HG03159 (cell line): ENCODE measurements at regions not wholly inside any gene's neighbourhood (a gene's known extent, or its start where the extent isn't known, plus 50 kb on each side); places are given as distances from the start of the nearest gene placed in this dataset.
A peak's percentile ranks its signal among the peaks of the same experiment; 100 is the strongest.
"Not testable (repeated sequence)": the region's sequence is repeated elsewhere in the genome, so short reads cannot be mapped to it uniquely, and the experiment has no call there.

Experiments
- ATAC-seq: cut with Tn5 transposase; IDR thresholded peaks from one replicate; pipeline ENCODE4 v1.9.1; 2021; ENCODE audit warnings: mild to moderate bottlenecking, moderate library complexity; ENCODE audit not compliant: unreplicated experiment

GRCh38 chr11:60592601-60593000 lies 77.4 kb downstream of the MS4A13 start:
- no peak for ATAC-seq

- no peak for ATAC-seq
Measured at GRCh38 chr11:60594998-60595642, 79.9 kb downstream of the MS4A13 start.

GRCh38 chr11:60607483-60607882 lies 91.9 kb upstream of the MS4A8 start:
- ATAC-seq, result no peak

GRCh38 chr11:60609632-60610031 lies 89.8 kb upstream of the MS4A8 start:
- ATAC-seq, result no peak

GRCh38 chr11:60610702-60611101 lies 88.7 kb upstream of the MS4A8 start:
- no peak for ATAC-seq

- no peak for ATAC-seq
Measured at GRCh38 chr11:60615497-60615896, 83.9 kb upstream of the MS4A8 start.

- ATAC-seq, result not testable (repeated sequence)
Measured at GRCh38 chr11:60621940-60622339, 77.5 kb upstream of the MS4A8 start.

GRCh38 chr11:60622776-60623175 lies 76.6 kb upstream of the MS4A8 start:
- ATAC-seq, result not testable (repeated sequence)

- ATAC-seq, result no peak
Measured at GRCh38 chr11:60625262-60625661, 74.2 kb upstream of the MS4A8 start.

GRCh38 chr11:60629399-60629798 lies 70.0 kb upstream of the MS4A8 start:
- ATAC-seq, result no peak

- no peak for ATAC-seq
Measured at GRCh38 chr11:60631944-60632343, 67.5 kb upstream of the MS4A8 start.

- ATAC-seq, result peak; percentile 66
Measured at GRCh38 chr11:60633645-60634044, 65.8 kb upstream of the MS4A8 start.

GRCh38 chr11:60634126-60634525 lies 65.3 kb upstream of the MS4A8 start:
- ATAC-seq, result peak; percentile 49

GRCh38 chr11:60641940-60642339 lies 57.5 kb upstream of the MS4A8 start:
- no peak for ATAC-seq

- ATAC-seq, result no peak
Measured at GRCh38 chr11:60647087-60647486, 52.3 kb upstream of the MS4A8 start.
